ENCODE measurements at regions not wholly inside any gene's neighbourhood (a gene's known extent, or its start where the extent isn't known, plus 50 kb on each side); places are given as distances from the start of the nearest gene placed in this dataset.
"Not testable (repeated sequence)": the region's sequence is repeated elsewhere in the genome, so short reads cannot be mapped to it uniquely, and the experiment has no call there.

GRCh38 chr5:74535926-74536325 lies 104.6 kb downstream of the ENC1 start:
- DNase-seq (ENCODE audit: low spot score) (no peak), ATAC-seq (no peak)

GRCh38 chr5:74534397-74535129 lies 106.0 kb downstream of the ENC1 start:
- ATAC-seq (no peak), DNase-seq (ENCODE audit: low spot score) (no peak)

- no peak for ATAC-seq
These were observed 110.0 kb downstream of the ENC1 start for GRCh38 chr5:74530326-74531050.

GRCh38 chr5:74529101-74529500 lies 111.4 kb downstream of the ENC1 start:
- no peak for ATAC-seq
- no peak for DNase-seq (ENCODE audit: low spot score)

More at GRCh38 chr5:74530326-74531050, 110.0 kb downstream of the ENC1 start:
- no peak for DNase-seq (ENCODE audit: low spot score)

- ATAC-seq (no peak), DNase-seq (ENCODE audit: low spot score) (no peak)
These were observed 114.4 kb downstream of the ENC1 start for GRCh38 chr5:74526111-74526510.

- ATAC-seq; DNase-seq (ENCODE audit: low spot score): not testable (repeated sequence)
These were observed 115.8 kb downstream of the ENC1 start for GRCh38 chr5:74524767-74525166.

GRCh38 chr5:74523698-74524097 lies 116.8 kb downstream of the ENC1 start:
- DNase-seq (ENCODE audit: low spot score); ATAC-seq: not testable (repeated sequence)

GRCh38 chr5:74522838-74523237 lies 117.7 kb downstream of the ENC1 start:
- DNase-seq (ENCODE audit: low spot score); ATAC-seq: not testable (repeated sequence)

- no peak for ATAC-seq
- no peak for DNase-seq (ENCODE audit: low spot score)
These were observed 119.1 kb downstream of the ENC1 start for GRCh38 chr5:74521401-74521800.

GRCh38 chr5:74519679-74520078 lies 120.8 kb downstream of the ENC1 start:
- no peak for ATAC-seq
- DNase-seq (ENCODE audit: low spot score), result no peak

GRCh38 chr5:74519161-74519571 lies 121.4 kb downstream of the ENC1 start:
- ATAC-seq (no peak), DNase-seq (ENCODE audit: low spot score) (no peak)

- no peak for DNase-seq (ENCODE audit: low spot score)
These were observed 122.8 kb downstream of the ENC1 start for GRCh38 chr5:74517700-74518099.

GRCh38 chr5:74516211-74516636 lies 124.3 kb downstream of the ENC1 start:
- ATAC-seq, result no peak
- DNase-seq (ENCODE audit: low spot score), result no peak

More at GRCh38 chr5:74517700-74518099, 122.8 kb downstream of the ENC1 start:
- ATAC-seq, result no peak

- ATAC-seq, result peak; percentile 81
- DNase-seq (ENCODE audit: low spot score), result no peak
These were observed 125.5 kb downstream of the ENC1 start for GRCh38 chr5:74514888-74515551.

GRCh38 chr5:74511770-74512169 lies 128.8 kb downstream of the ENC1 start:
- DNase-seq (ENCODE audit: low spot score); ATAC-seq: not testable (repeated sequence)

- DNase-seq (ENCODE audit: low spot score) (no peak), ATAC-seq (no peak)
These were observed 130.0 kb downstream of the ENC1 start for GRCh38 chr5:74510476-74511075.

- no peak for DNase-seq (ENCODE audit: low spot score)
- no peak for ATAC-seq
These were observed 133.0 kb downstream of the ENC1 start for GRCh38 chr5:74507370-74508005.

- DNase-seq (ENCODE audit: low spot score), result no peak
- ATAC-seq, result no peak
These were observed 134.4 kb downstream of the ENC1 start for GRCh38 chr5:74506119-74506518.

GRCh38 chr5:74504463-74504862 lies 136.1 kb downstream of the ENC1 start:
- no peak for DNase-seq (ENCODE audit: low spot score)
- no peak for ATAC-seq

GRCh38 chr5:74502479-74502950 lies 138.0 kb downstream of the ENC1 start:
- DNase-seq (ENCODE audit: low spot score) (no peak), ATAC-seq (peak; percentile 46)

All from left lobe of liver (tissue), 2 donors.